SK-N-MC (cell line): ENCODE measurements at regions not wholly inside any gene's neighbourhood (a gene's known extent, or its start where the extent isn't known, plus 50 kb on each side); places are given as distances from the start of the nearest gene placed in this dataset.

Experiments
- DNase-seq: peaks from one replicate; pipeline ENCODE4 v3.0.0-alpha.2; 2011; ENCODE audit warnings: low read depth, low spot score
- H3K27ac ChIP-seq: fragments of 200-600 bp; sonication (generic); 2 replicates; pipeline ENCODE4 v1.5.1; 2016; ENCODE audit warnings: mixed run types
- H3K36me3 ChIP-seq: fragments of 200-600 bp; sonication (generic); 2 replicates; pipeline ENCODE4 v1.6.1; 2017; ENCODE audit warnings: antibody characterized with exemption, low read length, mixed read lengths; ENCODE audit not compliant: insufficient read depth
- H3K4me3 ChIP-seq: fragments of 200-600 bp; sonication (generic); 2 replicates; pipeline ENCODE4 v1.5.1; 2016
- H3K9ac ChIP-seq: fragments of 200-600 bp; sonication (generic); 2 replicates; pipeline ENCODE4 v1.8.0; 2017; ENCODE audit warnings: mixed run types, mixed read lengths; ENCODE audit not compliant: insufficient read length
- H3K9me3 ChIP-seq: fragments of 200-600 bp; sonication (generic); 2 replicates; pipeline ENCODE4 v1.6.1; 2017; ENCODE audit warnings: low read depth, mild to moderate bottlenecking, antibody characterized with exemption, low read length, moderate library complexity, mixed read lengths
- EZH2 ChIP-seq: fragments of 200-600 bp; sonication (generic); IDR thresholded peaks from one replicate; pipeline ENCODE4 v1.6.1; 2017; ENCODE audit warnings: antibody characterized with exemption
- FOXP2 ChIP-seq: optimal IDR thresholded peaks from 2 replicates; pipeline ENCODE3; 2011; ENCODE audit warnings: mild to moderate bottlenecking, moderate library complexity; ENCODE audit not compliant: insufficient read depth; ENCODE audit errors: extremely low read length, control extremely low read depth
- POLR2AphosphoS5 ChIP-seq: IDR thresholded peaks from 2 replicates; pipeline ENCODE4 v1.6.1; 2012; ENCODE audit warnings: mild to moderate bottlenecking, low read depth, low read length, borderline replicate concordance

- H3K4me3 ChIP-seq: no peak overlapping the region
- no peak for DNase-seq
- H3K27ac ChIP-seq: no peak overlapping the region
- no peaks in the 10 kb centered on the region for H3K36me3 ChIP-seq
- H3K9ac ChIP-seq: no peak overlapping the region
- TF ChIP-seq EZH2: no peak
- TF ChIP-seq POLR2AphosphoS5: no peak
- TF ChIP-seq FOXP2: no peak
- H3K9me3 ChIP-seq: no peaks in the 10 kb centered on the region
Measured at GRCh38 chr1:5645135-5645399, 347.2 kb downstream of the NPHP4 start.

DNA sequence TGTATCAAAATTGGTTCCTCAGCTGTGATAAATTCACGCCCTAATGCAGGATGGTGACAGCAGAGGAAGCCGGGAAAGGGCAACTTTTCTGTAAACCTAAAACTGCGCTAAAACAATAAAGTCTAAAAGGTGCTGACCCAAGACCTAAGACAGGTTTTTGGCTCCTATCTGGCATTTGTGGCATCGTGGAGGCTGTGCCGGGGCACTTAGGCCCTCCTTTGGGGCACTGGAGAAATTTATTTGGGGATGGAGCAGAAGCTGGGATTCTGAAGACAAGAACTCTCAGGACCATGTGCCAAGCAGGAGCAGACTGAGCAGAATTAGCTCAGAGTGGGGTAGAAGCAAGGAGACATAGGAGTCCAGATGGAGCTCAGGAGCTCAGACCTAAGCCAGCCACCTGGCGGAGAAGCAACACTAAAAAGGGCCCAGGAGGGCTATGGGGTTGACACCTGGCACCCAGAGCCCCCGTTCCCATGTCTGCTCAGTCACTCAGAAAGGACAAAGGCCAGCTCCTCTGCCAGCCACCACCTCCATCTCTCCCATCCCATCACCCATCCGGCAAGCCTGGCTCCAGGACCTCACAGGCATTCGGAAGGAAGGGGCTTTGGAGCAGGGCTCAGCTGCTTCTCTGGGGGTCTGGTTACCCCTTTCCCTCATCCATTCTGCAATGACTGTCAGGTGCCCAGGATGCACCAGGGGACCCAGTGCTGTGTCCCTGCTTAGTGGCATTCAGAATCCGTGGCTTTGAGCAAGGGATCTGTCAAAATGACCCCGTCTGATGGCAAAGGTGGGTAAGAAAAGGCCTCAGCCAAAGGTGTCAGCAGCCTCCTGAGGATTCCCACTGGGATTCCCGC is 347.7 kb downstream of the NPHP4 start:
- Histone ChIP-seq H3K27ac (no peak overlapping the region), H3K4me3 (no peak overlapping the region), H3K9me3 (no peaks in the 10 kb centered on the region), H3K36me3 (no peaks in the 10 kb centered on the region), H3K9ac (no peak overlapping the region)
- DNase-seq: no peak
- TF ChIP-seq FOXP2 (no peak), EZH2 (no peak), POLR2AphosphoS5 (no peak)

GRCh38 chr1:5643360-5644107 is 348.7 kb downstream of the NPHP4 start:
- Histone ChIP-seq H3K9ac (no peak overlapping the region), H3K27ac (no peak overlapping the region), H3K9me3 (no peaks in the 10 kb centered on the region)

GRCh38 chr1:5640845-5641244 is 351.4 kb downstream of the NPHP4 start:
- no peak for DNase-seq
- H3K4me3 ChIP-seq: no peak overlapping the region
- H3K36me3 ChIP-seq: no peaks in the 10 kb centered on the region
- H3K27ac ChIP-seq: no peak overlapping the region
- H3K9me3 ChIP-seq: no peaks in the 10 kb centered on the region
- H3K9ac ChIP-seq: no peak overlapping the region
- TF ChIP-seq POLR2AphosphoS5 (no peak), EZH2 (no peak), FOXP2 (no peak)

More at GRCh38 chr1:5643360-5644107, 348.7 kb downstream of the NPHP4 start:
- no peaks in the 10 kb centered on the region for H3K36me3 ChIP-seq
- no peak for DNase-seq
- H3K4me3 ChIP-seq: no peak overlapping the region
- TF ChIP-seq POLR2AphosphoS5: no peak
- no peak for TF ChIP-seq EZH2
- TF ChIP-seq FOXP2: no peak

DNA sequence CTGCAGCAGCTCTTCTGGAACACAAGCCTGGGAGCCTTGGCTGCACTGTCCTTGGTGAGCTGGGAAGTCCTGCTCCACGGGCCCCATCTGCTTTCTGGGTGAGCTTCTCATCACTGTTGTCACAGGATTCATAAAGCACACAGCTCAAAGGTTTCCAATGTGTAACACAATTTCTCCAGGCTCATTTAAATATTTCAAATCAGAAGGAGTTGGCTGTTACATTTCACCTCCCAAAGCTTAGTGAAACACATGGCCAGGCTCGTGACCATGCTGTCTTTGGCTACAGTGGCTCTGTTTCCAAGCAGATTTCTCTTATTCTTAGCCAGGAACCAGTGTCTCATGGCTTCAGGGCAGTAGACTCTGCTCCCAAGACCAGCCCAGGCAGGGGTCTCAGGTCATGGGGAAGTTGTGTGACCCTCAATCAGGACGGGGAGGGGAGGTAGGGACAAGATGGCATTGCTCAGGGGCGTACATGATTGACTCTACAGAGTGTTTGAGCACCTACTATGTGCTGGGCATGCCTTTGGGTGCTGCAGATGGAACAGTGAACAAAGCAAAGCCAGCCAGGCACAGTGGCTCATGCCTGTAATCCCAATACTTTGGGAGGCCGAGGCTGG is 353.0 kb downstream of the NPHP4 start:
- no peak overlapping the region for H3K4me3 ChIP-seq
- no peak for DNase-seq
- H3K36me3 ChIP-seq: no peaks in the 10 kb centered on the region
- no peak overlapping the region for H3K27ac ChIP-seq
- no peaks in the 10 kb centered on the region for H3K9me3 ChIP-seq
- no peak overlapping the region for H3K9ac ChIP-seq
- TF ChIP-seq EZH2 (no peak), POLR2AphosphoS5 (no peak), FOXP2 (no peak)

DNA sequence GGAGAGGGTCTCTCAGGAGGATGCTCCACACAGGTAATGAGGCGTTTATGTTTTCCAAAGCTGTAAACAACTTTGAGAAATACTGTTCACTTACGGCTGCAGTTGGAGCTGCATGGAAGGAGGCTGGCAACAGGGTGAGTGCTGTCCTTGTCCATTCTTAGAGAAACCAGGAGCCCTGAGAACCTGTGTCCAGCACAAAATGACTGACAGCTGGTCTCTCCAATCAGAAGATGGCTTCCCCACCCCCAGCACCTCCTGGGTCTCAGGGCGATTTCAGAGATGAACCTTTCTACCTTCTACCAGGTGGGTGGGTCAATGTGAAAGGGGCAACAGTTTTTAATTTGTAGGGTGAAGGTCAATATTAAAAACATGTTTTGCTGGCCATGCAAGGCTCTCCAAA is 353.6 kb downstream of the NPHP4 start:
- TF ChIP-seq EZH2: no peak
- no peak for TF ChIP-seq FOXP2
- TF ChIP-seq POLR2AphosphoS5: no peak
- no peak overlapping the region for H3K9ac ChIP-seq
- H3K4me3 ChIP-seq: no peak overlapping the region
- DNase-seq: no peak
- H3K9me3 ChIP-seq: no peaks in the 10 kb centered on the region
- H3K36me3 ChIP-seq: no peaks in the 10 kb centered on the region
- no peak overlapping the region for H3K27ac ChIP-seq

GRCh38 chr1:5637171-5637570 is 355.1 kb downstream of the NPHP4 start:
- Histone ChIP-seq H3K9me3 (no peaks in the 10 kb centered on the region), H3K4me3 (no peak overlapping the region), H3K9ac (no peak overlapping the region), H3K36me3 (no peaks in the 10 kb centered on the region), H3K27ac (no peak overlapping the region)
- no peak for DNase-seq
- TF ChIP-seq FOXP2: no peak
- no peak for TF ChIP-seq POLR2AphosphoS5
- no peak for TF ChIP-seq EZH2

- H3K27ac ChIP-seq: no peak overlapping the region
- H3K4me3 ChIP-seq: no peak overlapping the region
- H3K9ac ChIP-seq: no peak overlapping the region
- DNase-seq: no peak
- no peaks in the 10 kb centered on the region for H3K9me3 ChIP-seq
- H3K36me3 ChIP-seq: no peaks in the 10 kb centered on the region
- TF ChIP-seq EZH2: no peak
- no peak for TF ChIP-seq FOXP2
- no peak for TF ChIP-seq POLR2AphosphoS5
Measured at GRCh38 chr1:5634893-5635292, 357.3 kb downstream of the NPHP4 start.
